NCI-H146 treated with DMSO at 0.1 percent for 48 hours (cell line): ENCODE measurements at regions not wholly inside any gene's neighbourhood (a gene's known extent, or its start where the extent isn't known, plus 50 kb on each side); places are given as distances from the start of the nearest gene placed in this dataset.
"Not testable (repeated sequence)": the region's sequence is repeated elsewhere in the genome, so short reads cannot be mapped to it uniquely, and the experiment has no call there.

Experiments used
- DNase-seq: peaks from one replicate; lab custom pipeline; 2025; ENCODE audit not compliant: unreplicated experiment; lab: John Stamatoyannopoulos, UW

DNA sequence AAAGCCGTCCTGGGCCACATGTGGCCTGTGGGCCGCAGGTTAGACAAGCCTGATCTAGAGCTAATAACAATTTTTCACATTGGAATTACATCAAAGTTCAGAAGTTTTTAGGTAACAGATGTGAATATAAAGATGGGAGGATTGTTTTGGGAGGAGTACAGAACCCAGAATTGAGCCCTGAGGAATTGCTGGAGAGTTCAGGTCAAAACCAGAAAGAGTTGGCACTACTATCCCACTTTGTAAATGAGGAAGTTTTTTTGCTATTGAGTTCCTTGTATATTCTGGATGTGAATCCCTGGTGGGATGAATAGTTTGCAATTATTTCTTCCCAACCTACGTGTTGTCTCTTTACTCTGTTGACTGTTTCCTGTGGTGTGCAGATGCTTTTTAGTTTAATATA lies 109.5 kb upstream of the LIPC start:
- DNase-seq: no peak

DNA sequence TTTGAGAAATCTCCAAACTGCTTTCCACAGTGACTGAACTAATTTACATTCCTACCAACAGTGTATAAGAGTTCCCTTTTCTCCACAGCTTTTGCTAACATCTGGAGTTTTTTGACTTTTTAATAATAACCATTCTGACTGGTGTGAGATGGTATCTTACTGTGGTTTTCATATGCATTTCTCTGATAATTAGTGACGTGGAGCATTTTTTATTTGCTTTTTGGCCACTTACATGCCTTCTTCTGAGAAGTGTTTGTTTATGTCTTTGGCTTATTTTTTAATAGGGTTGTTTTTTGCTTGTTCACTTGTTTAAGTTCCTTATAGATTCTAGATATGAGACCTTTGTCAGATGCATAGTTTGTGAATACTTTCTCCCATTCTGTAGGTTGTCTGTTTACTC lies 108.5 kb upstream of the LIPC start:
- DNase-seq: not testable (repeated sequence)

DNA sequence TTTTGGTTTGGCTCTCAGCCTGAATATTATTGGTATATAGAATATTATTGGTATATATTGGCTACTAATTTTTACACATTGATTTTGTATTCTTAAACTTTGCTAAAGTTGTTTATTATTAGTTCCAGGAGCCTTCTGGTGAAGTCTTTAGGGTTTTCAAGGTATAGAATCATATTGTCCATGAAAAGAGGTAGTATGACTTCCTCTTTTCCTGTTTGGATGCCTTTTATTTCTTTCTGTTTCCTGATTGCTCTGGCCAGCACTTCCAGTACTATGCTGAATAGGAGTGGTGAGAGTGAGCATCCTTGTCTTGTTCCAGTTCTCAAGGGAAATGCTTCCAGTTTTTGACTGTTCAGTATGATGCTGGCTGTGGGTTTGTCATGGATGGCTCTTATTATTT lies 107.3 kb upstream of the LIPC start:
- no peak for DNase-seq

DNA sequence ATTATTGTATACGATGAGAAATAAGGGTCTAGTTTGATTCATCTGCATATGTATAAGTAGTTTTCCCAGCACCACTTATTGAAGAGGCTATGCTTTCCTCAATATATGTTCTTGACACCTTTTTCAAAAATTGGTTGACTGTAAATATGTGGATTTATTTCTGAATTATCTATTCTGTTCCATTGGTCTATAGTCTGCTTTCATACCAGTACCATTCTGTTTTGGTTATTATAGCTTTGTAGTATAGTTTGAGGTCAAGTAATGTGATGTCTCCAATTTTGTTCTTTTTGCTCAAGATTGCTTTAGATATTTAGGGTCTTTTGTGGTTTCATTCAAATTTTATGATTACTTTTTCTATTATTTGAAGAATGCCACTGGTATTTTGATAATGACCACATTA lies 103.8 kb upstream of the LIPC start:
- DNase-seq: no peak

DNA sequence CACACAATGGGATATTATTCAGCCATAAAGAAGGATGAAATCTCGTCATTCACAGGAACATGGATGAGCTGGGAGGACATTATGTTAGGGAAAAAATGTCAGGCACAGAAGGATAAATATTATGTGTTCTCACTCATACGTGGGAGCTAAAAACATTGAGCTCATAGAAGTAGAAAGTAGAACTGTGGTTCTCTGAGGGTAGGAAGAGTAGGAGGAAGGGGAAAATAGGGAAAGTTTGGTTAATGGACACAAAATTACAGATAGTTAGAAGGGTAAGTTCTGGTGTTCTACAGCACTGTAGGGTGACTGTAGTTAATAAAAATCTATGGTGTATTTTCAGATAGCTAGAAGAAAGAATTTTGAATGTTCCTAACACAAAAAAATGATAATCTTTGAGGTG lies 102.6 kb upstream of the LIPC start:
- no peak for DNase-seq

DNA sequence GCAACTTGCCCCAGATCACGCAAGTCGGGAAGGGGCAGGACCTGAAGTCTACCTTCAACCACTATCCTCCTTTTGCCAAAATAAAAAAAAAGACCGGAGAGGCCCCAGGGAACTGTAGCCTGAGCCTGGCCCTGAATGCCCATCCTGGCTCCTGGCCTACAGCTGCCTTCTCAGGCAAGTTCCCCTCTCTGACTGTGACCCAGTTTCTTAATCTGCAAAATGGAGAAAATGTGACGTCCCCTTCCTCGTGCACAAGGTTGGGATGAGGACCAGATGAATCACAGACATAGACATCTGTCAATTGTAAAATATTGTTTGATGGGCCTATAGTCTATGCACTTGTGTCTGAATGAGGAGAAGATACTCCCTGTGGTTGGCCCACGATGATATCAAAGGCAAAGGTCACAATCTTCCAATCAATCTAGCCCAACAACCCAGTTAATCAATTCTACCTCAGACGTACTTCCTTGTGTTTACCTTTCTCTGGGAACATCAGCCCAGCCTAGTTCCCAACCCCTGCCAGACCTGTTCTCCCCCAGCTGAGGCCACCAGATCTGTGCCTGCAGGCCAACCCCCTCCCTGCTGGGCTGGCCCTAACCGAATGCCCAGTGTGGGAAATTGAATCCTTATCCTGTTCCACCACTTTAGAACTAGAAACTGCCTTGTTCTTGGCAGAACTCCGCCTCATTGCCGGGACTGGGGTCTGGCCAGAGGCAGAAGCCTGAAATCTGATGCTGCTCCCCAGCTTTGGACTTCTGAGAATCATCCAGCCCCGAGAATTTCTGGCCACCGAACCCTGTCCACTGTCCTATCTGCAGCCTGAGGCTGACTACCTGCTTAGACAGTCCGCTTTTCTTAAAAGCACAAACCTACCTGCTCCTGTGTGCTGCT lies 101.8 kb upstream of the LIPC start:
- DNase-seq: no peak

DNA sequence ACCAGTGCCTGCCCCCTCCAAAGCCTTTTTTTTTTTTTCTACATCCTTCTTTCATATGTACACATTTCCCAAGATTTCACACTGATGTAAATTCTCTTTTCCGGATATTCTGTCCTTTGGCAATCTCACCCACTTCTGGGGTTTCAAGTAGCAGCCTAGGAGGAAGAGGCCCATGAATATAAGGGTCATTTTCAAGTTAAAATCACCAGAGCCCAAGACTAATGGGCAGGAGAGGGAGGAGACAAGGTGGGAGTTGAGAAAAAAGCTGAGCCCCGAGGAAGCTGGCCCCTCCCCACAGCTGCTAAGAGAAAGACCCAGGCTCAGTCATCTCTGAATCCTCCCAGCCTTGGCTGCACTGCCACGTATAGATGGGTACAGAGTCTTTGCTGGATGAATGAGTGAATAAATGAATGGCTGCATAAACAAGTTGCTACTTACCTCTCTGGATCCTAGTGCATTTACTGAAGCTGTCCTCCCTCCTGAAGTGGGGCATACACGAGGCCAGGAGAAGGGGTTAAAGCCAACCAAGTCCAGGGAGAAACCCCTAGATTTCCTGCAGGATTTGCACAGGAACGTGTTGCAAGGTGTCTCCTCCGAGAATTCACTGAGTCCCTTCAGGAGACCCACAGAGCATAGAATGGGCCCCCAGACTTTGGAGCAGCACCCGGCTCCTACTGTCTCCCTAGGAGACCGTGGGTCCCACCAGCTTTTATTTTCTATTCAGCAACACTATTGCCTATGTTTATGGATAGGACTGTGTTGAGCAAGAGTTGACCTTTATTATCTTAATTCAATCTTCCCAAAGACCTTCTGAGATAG lies 100.8 kb upstream of the LIPC start:
- no peak for DNase-seq

DNA sequence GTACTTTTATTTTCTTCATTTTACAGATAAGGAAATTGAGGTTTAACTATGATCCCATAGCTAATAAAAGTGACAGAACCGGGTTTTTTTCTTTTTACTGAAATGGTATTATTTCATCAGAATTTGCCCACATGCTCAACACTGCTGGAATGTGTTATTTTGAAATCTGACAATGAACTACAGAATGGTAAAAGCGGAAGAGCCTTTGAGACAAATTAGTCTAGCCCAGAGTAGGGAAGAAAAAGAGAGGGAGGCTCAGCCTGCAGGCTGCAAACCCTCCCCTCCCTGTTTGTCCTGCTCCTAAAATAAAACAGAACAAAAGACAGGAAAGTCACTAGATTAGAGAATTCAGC lies 100.3 kb upstream of the LIPC start:
- no peak for DNase-seq

DNA sequence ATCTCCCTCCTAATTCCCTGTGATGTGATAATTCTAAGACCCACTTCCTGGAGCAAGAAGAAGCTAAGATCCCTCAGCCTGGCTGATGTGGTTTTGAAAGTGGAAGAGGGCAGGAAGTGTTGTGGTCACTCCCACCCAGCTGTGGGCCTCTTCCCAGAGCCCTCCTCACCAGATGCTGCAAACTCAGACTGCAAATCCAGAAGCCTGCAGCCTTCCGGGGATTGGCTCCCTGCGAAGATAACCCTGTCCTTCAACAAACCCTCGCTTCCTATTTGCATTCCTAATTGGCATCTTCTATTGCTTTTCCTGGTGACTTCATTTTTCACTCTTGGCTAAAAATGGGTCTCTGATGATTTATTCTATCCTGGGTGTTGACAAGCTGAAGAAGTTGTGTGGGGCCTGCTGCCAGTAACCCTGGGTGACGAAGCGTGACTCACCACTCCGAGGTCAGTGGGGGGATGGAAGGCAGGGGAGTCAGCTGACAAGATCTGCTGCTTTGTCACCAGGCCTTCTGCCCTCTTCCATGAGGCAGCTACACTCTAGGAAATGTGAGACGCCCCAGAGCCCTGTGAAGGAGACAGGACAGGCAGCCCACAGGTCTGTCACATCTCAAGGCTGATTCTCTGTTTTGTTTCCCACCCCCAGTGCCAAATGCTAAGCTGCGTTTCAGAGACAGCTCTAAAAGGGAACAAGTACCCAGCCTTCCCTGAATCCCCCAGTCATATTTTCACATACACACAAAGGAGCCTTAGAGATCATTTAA lies 99.7 kb upstream of the LIPC start:
- peak; percentile 4 for DNase-seq

DNA sequence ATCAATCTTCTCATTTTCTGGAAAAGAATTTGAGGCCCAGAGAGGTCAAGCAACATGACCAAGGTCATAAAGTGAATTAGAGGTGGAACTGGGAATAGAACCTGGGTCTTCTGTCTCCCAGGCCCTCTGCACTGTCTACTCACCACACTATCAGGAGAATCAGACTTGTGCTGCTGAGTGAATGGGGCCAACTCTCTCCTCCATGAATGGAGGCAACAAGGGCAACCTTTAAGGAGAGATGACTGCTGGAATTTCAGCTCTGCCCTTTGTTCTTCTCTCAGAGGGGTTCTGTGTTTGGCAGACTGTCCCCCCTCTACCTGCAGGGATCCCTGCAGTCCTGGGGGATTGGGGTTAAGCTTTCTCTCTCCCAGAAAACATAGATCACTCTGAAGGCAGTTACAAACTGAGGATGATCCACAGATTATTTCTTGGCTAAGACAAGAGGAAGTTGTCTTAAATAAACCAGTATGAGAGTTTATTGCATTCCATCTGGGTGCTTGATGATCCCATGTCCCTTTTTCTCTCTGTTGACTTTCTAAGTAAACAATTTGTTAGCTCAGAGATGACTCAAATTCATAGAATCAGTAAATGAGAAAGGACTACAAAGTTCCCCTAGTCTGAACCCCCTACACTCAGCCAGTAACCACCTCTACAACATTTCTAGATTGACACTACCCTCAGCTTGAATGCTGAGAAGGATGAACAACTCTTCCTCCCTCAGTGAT lies 99.0 kb upstream of the LIPC start:
- no peak for DNase-seq

DNA sequence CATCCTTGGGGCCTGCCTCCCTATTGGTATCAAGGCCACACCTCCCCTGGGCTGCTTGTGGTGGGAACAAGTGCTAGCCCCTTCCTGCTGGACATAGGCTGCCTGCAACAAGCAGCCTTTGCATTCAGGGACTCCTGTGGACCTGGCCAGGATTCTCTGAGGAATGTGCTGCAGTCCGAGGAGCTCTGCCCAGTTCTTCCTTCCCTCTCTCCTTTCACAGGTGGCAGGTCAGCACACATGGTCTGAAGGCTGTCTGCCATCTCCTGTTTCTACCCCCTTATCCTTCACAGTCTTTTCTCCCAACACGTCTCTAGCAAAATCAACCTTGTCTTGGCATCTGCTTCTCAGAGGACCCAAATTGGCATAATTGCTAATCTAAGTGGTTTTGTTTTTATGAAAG lies 97.0 kb upstream of the LIPC start:
- no peak for DNase-seq

DNA sequence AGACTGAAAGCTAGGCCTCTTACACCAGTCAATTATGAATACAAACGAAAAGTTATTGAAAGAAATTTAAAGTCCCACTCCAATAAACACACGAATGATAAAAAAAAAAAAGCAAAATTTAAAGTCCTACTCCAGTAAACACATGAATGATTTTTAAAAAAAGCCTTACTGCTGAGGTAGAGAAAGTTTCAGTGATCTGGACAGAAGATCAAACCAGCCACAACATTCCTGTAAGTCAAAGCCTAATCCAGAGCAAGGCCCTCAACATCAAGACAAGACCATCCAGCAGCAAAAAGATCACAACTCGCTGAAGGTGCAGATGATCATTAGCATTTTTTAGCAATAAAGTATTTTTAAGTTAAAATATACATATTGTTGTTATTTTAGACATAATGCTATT lies 95.6 kb upstream of the LIPC start:
- DNase-seq: no peak

DNA sequence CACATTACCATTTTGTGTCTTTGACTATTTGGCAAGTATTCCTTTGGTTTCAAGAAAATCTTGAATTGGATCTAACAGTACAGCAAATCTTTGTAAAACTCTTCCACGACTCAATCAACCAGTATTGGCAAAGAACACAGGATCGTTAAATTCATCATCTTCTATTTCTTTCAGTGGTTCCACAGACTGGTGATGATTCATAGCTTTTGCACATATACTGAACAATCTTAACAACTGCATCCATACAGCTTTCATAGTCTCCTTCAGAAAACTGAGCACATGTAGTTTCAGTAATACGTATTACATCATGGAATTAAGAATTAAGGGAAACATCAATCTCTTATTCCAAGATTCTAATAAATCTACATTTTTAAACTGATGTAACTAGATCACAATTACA lies 91.6 kb upstream of the LIPC start:
- no peak for DNase-seq

DNA sequence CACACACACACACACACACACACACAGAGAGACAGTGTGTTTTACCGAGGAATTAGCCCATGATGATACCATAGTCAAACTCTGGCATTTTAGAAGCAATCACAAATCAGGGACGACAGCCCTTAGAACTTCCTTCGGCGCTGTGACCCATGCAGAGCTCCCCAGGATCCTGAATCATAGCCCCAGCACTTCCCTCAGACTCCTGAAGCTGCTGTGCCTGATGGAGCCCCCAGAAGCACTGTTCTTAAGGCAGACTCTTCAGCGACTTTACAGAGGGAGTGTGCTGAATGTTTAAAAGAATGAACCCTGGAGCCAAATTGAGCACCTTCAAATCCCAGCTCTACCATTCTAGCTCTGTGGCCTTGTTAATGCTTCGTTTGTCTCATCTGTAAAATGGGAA lies 89.3 kb upstream of the LIPC start:
- DNase-seq: no peak

DNA sequence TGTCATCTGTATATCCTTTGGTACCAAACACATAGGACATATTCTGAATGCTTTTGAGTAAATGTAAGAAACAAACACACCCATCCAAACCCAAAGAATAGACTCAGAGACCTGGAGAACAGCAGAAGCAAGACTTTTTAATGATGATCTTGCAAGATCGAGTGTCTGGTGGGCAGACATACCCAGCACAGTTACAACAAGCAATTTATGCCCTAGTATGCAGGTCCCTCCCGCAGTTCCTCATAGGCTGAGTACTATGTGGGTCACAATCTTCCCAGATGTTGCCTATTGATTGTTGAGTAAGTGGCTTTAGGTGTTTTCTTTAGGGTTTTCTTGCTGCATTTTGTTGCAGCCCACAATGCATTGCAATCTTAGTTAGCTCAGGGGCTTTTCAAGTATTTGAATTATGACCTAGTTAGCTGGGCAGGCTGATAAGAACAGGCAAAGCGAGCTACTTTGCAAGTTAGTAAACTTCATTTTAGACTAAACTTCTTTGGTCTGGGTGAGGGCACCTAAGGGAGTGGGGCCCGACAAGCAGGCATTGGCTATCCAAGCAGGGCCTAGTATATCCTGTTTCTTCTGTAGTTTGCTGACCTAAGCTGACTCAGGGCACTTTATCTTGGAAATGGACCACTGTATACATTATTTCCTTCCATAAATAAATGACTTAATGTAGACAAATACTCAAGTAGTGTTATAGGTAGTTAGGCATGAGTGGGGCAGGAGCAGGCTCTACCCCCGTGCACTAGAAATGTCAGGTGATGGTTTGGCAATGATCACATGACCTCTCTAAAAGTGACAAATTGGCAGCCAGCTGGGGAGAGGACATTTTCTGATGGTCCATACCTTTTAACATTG lies 87.3 kb upstream of the LIPC start:
- DNase-seq: no peak

DNA sequence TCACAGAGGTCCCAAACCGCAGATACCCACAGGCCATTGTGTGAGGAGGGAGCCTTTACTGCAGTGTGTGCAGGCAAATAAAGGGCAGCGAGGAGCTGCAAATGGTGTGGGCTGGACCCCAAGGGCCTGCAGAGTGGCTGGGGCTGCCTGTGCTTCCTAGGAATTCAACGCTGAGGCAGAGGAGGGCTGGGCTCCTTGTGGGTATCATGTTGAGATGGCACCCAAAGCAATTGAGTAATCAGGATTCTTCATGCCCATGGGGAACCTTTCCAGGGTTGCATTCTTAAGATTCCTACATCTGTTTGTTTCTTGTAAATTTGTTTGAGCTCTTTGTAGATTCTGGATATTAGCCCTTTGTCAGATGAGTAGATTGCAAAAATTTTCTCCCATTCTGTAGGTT lies 85.4 kb upstream of the LIPC start:
- no peak for DNase-seq

DNA sequence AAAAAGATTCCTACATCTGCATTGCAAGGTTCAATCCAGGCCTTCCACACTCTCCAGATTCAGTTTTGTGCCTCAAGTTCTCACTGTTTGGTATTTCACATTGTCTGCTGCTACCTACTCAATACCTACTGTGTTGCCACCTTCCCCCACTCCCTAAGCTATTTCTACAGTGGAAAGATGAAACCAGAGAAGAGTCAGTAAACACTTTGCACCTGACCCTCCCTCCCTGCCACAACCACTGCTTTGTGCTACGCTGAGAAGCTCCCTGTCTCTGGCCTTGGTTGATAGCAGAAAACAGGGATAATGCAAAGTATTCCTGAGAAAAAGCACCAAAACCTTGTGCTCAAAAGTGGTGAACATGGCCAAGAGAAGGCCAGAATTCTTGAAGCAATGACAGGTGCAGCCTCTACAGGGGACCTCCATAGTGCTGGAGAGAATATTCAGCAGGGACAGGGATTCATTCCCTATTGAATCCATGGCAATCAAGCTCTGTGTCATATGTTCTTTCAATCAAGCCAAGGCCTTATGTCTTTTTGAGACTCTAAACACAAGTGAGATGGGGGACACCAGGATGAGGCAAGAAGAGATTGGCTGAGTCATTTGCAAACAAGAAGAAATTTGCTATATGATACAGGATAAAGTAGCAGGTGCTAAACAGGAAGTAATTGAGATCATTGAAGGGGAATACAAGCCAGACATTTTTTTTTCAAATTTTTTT lies 83.5 kb upstream of the LIPC start:
- DNase-seq: peak; percentile 5

DNA sequence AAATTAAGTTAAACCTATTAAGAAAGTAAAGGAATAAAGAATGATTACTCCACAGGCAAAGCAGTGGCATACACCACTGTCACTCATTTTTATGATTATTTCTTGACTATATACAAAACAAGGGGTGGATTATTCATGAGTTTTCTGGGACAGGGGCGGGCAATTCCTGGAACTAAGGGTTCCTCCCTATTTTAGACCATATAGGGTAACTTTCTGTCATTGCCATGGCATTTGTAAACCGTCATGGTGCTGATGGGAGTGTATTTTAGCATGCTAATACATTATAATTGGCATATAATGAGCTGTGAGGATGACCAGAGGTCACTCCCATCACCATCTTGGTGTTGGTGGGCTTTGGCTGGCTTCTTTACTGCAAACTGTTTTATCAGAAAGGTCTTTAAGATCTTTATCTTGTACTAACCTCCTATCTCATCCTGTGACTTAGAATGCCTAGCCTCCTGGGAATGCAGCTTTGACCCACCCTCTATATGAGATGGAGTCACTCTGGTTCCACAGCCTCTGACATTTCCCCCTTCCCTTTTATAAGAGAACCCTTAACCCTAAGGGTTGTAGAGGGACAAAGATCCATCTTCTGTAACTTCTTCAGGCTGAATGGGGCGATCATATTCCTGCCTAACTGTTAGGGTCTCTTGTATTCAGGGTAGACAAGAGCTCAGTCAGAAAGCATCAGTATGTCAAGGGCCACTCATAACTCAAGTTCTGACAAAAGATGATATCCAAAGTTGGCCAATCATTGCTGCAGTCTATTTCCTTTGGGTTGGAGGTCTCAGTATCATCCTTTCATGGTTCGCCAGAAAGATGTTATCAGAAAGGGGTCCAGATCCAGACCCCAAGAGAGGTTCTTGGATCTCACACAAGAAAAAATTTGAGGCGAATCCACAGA lies 79.5 kb upstream of the LIPC start:
- no peak for DNase-seq
